Epithelial cell of proximal tubule (primary cell): ENCODE measurements at regions not wholly inside any gene's neighbourhood (a gene's known extent, or its start where the extent isn't known, plus 50 kb on each side); places are given as distances from the start of the nearest gene placed in this dataset.
"Not testable (repeated sequence)": the region's sequence is repeated elsewhere in the genome, so short reads cannot be mapped to it uniquely, and the experiment has no call there.

Experiments
- DNase-seq: peaks from one replicate; pipeline ENCODE4 v3.0.0-alpha.2; 2011; ENCODE audit warnings: low read depth
- H3K4me3 ChIP-seq: 2 replicates; pipeline ENCODE4 v1.5.1; 2011; ENCODE audit warnings: low read depth, mild to moderate bottlenecking, low read length
- TF ChIP-seq, protein P1 (sequence below): conservative IDR thresholded peaks from 2 replicates; pipeline ENCODE4 v1.5.1; 2012; ENCODE audit warnings: low read depth, mild to moderate bottlenecking, low read length

DNA sequence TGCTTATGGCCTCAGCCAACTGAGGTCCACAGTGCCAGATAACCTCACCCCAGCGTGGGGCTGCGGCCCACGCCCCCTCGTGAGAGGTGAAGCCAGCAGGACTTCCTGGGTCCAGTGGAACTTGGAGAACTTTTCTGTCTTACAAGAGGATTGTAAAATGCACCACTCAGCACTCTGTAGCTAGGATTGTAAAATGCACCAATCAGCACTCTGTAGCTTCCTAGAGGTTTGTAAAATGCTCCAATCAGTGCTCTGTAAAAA, 109.1 kb downstream of the AKAP11 start:
- TF ChIP-seq, protein P1, sequence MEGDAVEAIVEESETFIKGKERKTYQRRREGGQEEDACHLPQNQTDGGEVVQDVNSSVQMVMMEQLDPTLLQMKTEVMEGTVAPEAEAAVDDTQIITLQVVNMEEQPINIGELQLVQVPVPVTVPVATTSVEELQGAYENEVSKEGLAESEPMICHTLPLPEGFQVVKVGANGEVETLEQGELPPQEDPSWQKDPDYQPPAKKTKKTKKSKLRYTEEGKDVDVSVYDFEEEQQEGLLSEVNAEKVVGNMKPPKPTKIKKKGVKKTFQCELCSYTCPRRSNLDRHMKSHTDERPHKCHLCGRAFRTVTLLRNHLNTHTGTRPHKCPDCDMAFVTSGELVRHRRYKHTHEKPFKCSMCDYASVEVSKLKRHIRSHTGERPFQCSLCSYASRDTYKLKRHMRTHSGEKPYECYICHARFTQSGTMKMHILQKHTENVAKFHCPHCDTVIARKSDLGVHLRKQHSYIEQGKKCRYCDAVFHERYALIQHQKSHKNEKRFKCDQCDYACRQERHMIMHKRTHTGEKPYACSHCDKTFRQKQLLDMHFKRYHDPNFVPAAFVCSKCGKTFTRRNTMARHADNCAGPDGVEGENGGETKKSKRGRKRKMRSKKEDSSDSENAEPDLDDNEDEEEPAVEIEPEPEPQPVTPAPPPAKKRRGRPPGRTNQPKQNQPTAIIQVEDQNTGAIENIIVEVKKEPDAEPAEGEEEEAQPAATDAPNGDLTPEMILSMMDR, result no peak
- H3K4me3 ChIP-seq, result no peak overlapping the region
- DNase-seq, result no peak

DNA sequence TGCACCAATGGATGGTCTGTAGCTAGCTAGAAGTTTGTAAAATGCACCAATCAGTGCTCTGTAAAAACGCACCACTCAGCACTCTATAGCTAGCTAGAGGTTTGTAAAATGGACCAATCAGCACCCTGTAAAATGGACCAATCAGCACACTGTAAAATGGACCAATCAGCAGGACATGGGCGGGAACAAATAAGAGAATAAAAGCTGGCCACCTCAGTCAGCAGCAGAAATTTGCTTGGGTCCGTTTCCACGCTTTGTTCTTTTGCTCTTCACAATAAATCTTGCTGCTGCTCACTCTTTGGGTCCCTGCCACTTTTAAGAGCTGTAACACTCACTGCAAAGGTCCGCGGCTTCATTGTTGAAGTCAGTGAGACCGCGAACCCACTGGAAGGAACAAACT, 109.5 kb downstream of the AKAP11 start:
- not testable (repeated sequence) for H3K4me3 ChIP-seq, DNase-seq

DNA sequence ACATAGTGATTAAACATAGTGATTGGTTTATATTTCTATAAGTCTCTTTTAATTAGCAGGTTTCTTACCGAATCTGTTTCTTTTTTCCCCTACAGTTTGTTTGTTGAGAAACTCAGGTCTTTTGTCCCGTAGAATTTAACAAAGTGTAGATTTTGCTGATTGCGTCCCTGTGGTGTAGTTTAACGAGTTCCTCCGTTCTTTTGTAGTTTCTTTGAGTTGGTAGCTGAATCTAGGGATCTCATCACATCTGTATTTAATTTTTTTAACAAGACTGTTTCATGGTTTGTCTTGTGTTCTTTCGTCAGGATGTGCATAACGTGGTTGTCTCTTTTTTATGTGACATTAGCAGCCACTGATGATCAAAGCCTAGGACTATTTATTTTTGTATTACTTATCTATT, 111.1 kb downstream of the AKAP11 start:
- TF ChIP-seq, protein P1, result no peak
- no peak for DNase-seq
- no peak overlapping the region for H3K4me3 ChIP-seq

DNA sequence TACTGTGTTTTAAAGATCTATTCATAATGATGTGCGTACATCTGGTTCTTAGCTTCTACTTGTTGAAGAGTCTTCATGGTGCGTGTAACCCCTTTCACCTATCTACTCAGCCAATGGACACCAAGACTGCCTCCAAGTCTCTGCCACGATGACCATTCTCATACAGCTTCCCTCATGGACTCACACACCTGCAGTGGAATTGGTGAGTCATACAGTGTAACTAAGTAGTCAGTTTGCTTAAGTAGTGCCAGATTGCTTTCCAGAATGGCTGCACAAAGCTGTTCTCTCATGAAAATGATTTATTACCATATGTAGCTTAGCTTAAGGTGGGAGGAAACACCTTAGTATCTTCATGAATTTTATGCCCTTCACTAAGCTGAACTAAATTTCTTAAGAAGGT, 112.3 kb downstream of the AKAP11 start:
- DNase-seq, result no peak
- no peak overlapping the region for H3K4me3 ChIP-seq
- TF ChIP-seq, protein P1, result no peak

DNA sequence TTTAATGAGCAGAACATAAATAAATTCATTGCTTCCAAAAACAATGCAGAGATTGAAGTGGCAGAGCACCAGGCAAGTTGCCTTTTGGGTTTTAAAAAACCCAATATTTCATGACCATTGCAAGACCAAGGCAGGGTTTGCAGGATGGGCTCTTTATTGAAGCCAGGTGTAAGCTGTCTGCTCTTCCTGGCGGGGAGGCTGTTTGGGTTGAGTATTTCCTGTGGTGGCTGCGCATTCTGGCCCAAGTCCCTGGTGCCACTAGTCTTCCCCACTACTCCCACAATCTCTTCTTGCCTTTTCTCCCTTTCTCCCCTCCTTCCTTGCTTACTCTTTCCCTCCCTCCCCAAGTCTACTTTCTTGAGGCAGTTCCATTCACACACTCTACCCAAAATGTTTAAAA, 116.4 kb downstream of the AKAP11 start:
- DNase-seq, result no peak
- no peak overlapping the region for H3K4me3 ChIP-seq
- TF ChIP-seq, protein P1, result no peak

DNA sequence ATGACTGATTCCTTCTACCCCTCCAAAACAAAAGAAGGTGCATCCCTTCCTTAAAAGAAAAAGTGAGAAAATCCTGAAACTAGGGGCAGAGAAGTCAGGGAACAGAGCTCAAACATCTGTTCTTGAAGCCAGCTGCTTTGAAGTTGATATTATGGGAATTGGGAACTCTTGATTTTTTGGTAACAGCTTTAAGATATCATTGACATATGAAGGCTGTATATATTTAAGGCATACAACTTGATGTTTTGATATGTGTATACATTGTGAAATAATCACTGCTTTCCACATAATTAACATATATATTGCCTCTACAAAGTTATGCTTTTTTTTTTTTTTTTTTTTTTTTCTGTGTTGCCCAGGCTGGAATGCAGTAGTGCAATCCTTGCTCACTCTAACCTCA, 117.1 kb downstream of the AKAP11 start:
- TF ChIP-seq, protein P1, result no peak
- H3K4me3 ChIP-seq, result no peak overlapping the region
- DNase-seq, result no peak

DNA sequence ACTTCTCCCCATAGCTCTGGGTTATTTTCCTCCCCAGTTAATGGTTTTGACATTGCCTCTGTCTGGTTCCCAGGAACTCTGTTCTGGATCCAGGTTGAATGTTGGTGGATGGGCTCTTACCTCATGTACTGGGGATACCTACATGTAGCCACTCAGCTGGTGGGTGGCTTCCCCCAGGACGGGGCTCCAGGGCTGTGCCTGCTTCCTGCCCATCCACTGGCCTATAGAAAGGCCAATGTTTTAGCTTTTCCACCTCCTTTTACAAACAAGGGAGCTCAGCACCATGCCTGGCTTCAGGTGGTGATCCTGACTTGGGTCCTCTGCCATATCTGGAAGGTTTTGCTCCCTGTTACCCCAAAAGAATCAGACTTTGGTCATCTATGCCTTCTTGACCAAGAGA, 120.2 kb downstream of the AKAP11 start:
- H3K4me3 ChIP-seq, result no peak overlapping the region
- DNase-seq, result no peak
- TF ChIP-seq, protein P1, result no peak

DNA sequence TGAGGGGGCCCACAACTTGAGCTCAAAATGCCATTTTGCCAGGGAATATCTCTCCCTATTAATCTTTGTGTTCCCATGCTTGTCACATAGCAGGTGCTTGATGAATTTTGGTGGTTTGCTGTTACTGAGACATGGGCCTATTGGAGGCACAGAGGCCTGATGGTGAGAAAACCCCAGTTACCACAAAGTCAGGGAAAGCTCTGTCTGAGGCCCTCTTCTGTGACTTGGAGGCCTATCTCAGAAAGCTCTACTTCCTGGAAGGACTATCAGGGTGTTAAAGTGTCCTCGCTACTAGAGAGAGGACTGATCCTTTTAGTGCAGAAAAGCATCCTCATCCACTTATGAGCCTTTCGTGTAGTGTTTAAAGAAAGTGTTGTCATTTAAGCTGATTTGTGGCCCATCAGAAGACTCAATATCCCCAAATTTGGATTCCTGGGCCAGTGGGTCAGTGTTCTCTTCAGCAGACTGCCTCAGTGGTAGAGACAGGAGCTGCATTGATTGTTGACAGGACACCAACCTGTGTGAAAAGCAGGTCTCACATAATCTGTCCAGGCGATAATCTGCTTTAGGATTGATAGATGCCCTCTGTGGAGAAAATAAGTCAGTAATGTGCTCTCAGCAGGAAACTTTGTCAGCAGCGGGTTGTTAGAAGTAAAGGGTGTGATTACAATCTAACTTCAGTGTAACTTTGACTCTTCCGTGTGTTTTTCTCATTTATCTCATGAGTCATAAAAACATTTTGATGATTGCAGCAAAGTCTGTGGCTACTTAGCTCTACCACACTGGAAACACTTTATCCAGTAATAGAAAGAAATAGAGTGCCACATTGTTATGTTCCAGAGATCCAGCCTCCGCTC, 121.0 kb downstream of the AKAP11 start:
- TF ChIP-seq, protein P1, result no peak
- no peak for DNase-seq
- no peak overlapping the region for H3K4me3 ChIP-seq
